ENCODE measurements at regions not wholly inside any gene's neighbourhood (a gene's known extent, or its start where the extent isn't known, plus 50 kb on each side); places are given as distances from the start of the nearest gene placed in this dataset.

- no peak overlapping the region for H4K8ac ChIP-seq (ENCODE audit: low read depth, low read length)
- no peak overlapping the region for H2AFZ ChIP-seq (ENCODE audit: insufficient read depth, low read length, poor library complexity)
- H3K9me3 ChIP-seq (ENCODE audit: insufficient read depth, low read depth, low read length), result no peaks in the 10 kb centered on the region
- H2BK5ac ChIP-seq (ENCODE audit: low read depth, low read length, poor library complexity), result no peak overlapping the region
- no peaks in the 10 kb centered on the region for H3K79me1 ChIP-seq (ENCODE audit: low read length)
- no peak overlapping the region for H2BK120ac ChIP-seq (ENCODE audit: insufficient read depth, low read length, poor library complexity)
- H3K23ac ChIP-seq (ENCODE audit: low read length), result no peak overlapping the region
- no peak overlapping the region for H3K18ac ChIP-seq (ENCODE audit: low read length)
- no peak overlapping the region for H3K14ac ChIP-seq (ENCODE audit: low read length)
- H3K4ac ChIP-seq (ENCODE audit: low read depth, low read length), result no peak overlapping the region
- WGBS (ENCODE audit: extremely low coverage, insufficient coverage, insufficient read length), result no CpG with 5 or more reads among the region's 2 CpGs
- no peak for DNase-seq
- no peak overlapping the region for H2AK5ac ChIP-seq (ENCODE audit: low read length)
- no peak overlapping the region for H2BK12ac ChIP-seq (ENCODE audit: low read length)
- H3K36me3 ChIP-seq (ENCODE audit: control insufficient read depth in 1 of 2, insufficient read depth in 2 of 2, low read length in 2 of 2), result no peaks in the 10 kb centered on the region
- no peaks in the 10 kb centered on the region for H3K79me2 ChIP-seq (ENCODE audit: control insufficient read depth, insufficient read depth, low read length, poor library complexity)
- no peak overlapping the region for H4K91ac ChIP-seq (ENCODE audit: low read depth, low read length)
- no peaks in the 10 kb centered on the region for H3K27me3 ChIP-seq (ENCODE audit: insufficient read depth, low read length)
- no peak overlapping the region for H3K4me3 ChIP-seq (ENCODE audit: low read depth, low read length)
- no peaks in the 10 kb centered on the region for H3K4me1 ChIP-seq (ENCODE audit: control insufficient read depth in 1 of 2, insufficient read depth in 2 of 2, low read length in 2 of 2)
- no peak overlapping the region for H3K27ac ChIP-seq (ENCODE audit: low read depth, low read length)
- no peak overlapping the region for H3K9ac ChIP-seq (ENCODE audit: low read length)
- H3K4me2 ChIP-seq (ENCODE audit: low read length), result no peak overlapping the region
- H4K12ac ChIP-seq (ENCODE audit: low read depth, low read length), result no peak overlapping the region
These were observed 232.1 kb downstream of the HAO1 start for GRCh38 chr20:7708112-7708511.

- Histone ChIP-seq H4K8ac (ENCODE audit: low read depth, low read length) (no peak overlapping the region), H3K9ac (ENCODE audit: low read length) (no peak overlapping the region), H3K27ac (ENCODE audit: low read depth, low read length) (no peak overlapping the region), H3K14ac (ENCODE audit: low read length) (no peak overlapping the region), H3K27me3 (ENCODE audit: insufficient read depth, low read length) (no peaks in the 10 kb centered on the region), H3K9me3 (ENCODE audit: insufficient read depth, low read depth, low read length) (no peaks in the 10 kb centered on the region), H2BK5ac (ENCODE audit: low read depth, low read length, poor library complexity) (no peak overlapping the region), H3K4me1 (ENCODE audit: control insufficient read depth in 1 of 2, insufficient read depth in 2 of 2, low read length in 2 of 2) (no peaks in the 10 kb centered on the region), H3K23ac (ENCODE audit: low read length) (no peak overlapping the region), H4K91ac (ENCODE audit: low read depth, low read length) (no peak overlapping the region), H3K36me3 (ENCODE audit: control insufficient read depth in 1 of 2, insufficient read depth in 2 of 2, low read length in 2 of 2) (no peaks in the 10 kb centered on the region), H3K4me2 (ENCODE audit: low read length) (no peak overlapping the region), H2AK5ac (ENCODE audit: low read length) (no peak overlapping the region), H4K12ac (ENCODE audit: low read depth, low read length) (no peak overlapping the region), H2AFZ (ENCODE audit: insufficient read depth, low read length, poor library complexity) (no peak overlapping the region), H3K4ac (ENCODE audit: low read depth, low read length) (no peak overlapping the region), H3K4me3 (ENCODE audit: low read depth, low read length) (no peak overlapping the region), H2BK120ac (ENCODE audit: insufficient read depth, low read length, poor library complexity) (no peak overlapping the region), H3K79me1 (ENCODE audit: low read length) (no peaks in the 10 kb centered on the region), H2BK12ac (ENCODE audit: low read length) (no peak overlapping the region), H3K79me2 (ENCODE audit: control insufficient read depth, insufficient read depth, low read length, poor library complexity) (no peaks in the 10 kb centered on the region), H3K18ac (ENCODE audit: low read length) (no peak overlapping the region)
- no CpG with 5 or more reads among the region's 2 CpGs for WGBS (ENCODE audit: extremely low coverage, insufficient coverage, insufficient read length)
- no peak for DNase-seq
These were observed 231.5 kb downstream of the HAO1 start for GRCh38 chr20:7708782-7709181.

- Histone ChIP-seq H3K18ac (ENCODE audit: low read length) (no peak overlapping the region), H2BK12ac (ENCODE audit: low read length) (no peak overlapping the region), H3K4me2 (ENCODE audit: low read length) (no peak overlapping the region), H3K4ac (ENCODE audit: low read depth, low read length) (no peak overlapping the region), H3K27ac (ENCODE audit: low read depth, low read length) (no peak overlapping the region), H3K9me3 (ENCODE audit: insufficient read depth, low read depth, low read length) (no peaks in the 10 kb centered on the region), H3K14ac (ENCODE audit: low read length) (no peak overlapping the region), H3K4me1 (ENCODE audit: control insufficient read depth in 1 of 2, insufficient read depth in 2 of 2, low read length in 2 of 2) (no peaks in the 10 kb centered on the region), H3K23ac (ENCODE audit: low read length) (no peak overlapping the region), H3K79me1 (ENCODE audit: low read length) (no peaks in the 10 kb centered on the region), H3K36me3 (ENCODE audit: control insufficient read depth in 1 of 2, insufficient read depth in 2 of 2, low read length in 2 of 2) (no peaks in the 10 kb centered on the region), H4K8ac (ENCODE audit: low read depth, low read length) (no peak overlapping the region), H2AK5ac (ENCODE audit: low read length) (no peak overlapping the region), H3K4me3 (ENCODE audit: low read depth, low read length) (no peak overlapping the region), H4K91ac (ENCODE audit: low read depth, low read length) (no peak overlapping the region), H4K12ac (ENCODE audit: low read depth, low read length) (no peak overlapping the region), H2BK120ac (ENCODE audit: insufficient read depth, low read length, poor library complexity) (no peak overlapping the region), H3K79me2 (ENCODE audit: control insufficient read depth, insufficient read depth, low read length, poor library complexity) (no peaks in the 10 kb centered on the region), H2AFZ (ENCODE audit: insufficient read depth, low read length, poor library complexity) (no peak overlapping the region), H2BK5ac (ENCODE audit: low read depth, low read length, poor library complexity) (no peak overlapping the region), H3K27me3 (ENCODE audit: insufficient read depth, low read length) (no peaks in the 10 kb centered on the region), H3K9ac (ENCODE audit: low read length) (no peak overlapping the region)
- DNase-seq, result no peak
- no CpG with 5 or more reads among the region's 8 CpGs for WGBS (ENCODE audit: extremely low coverage, insufficient coverage, insufficient read length)
These were observed 229.8 kb downstream of the HAO1 start for GRCh38 chr20:7710440-7710839.

- no peak overlapping the region for H2AFZ ChIP-seq (ENCODE audit: insufficient read depth, low read length, poor library complexity)
- H3K9me3 ChIP-seq (ENCODE audit: insufficient read depth, low read depth, low read length), result no peaks in the 10 kb centered on the region
- H4K91ac ChIP-seq (ENCODE audit: low read depth, low read length), result no peak overlapping the region
- no peak overlapping the region for H2BK12ac ChIP-seq (ENCODE audit: low read length)
- no peak overlapping the region for H4K12ac ChIP-seq (ENCODE audit: low read depth, low read length)
- no peak overlapping the region for H3K18ac ChIP-seq (ENCODE audit: low read length)
- no peak overlapping the region for H3K4me2 ChIP-seq (ENCODE audit: low read length)
- no peaks in the 10 kb centered on the region for H3K4me1 ChIP-seq (ENCODE audit: control insufficient read depth in 1 of 2, insufficient read depth in 2 of 2, low read length in 2 of 2)
- H3K4me3 ChIP-seq (ENCODE audit: low read depth, low read length), result no peak overlapping the region
- no peak overlapping the region for H2AK5ac ChIP-seq (ENCODE audit: low read length)
- no peak overlapping the region for H2BK120ac ChIP-seq (ENCODE audit: insufficient read depth, low read length, poor library complexity)
- DNase-seq, result no peak
- no peaks in the 10 kb centered on the region for H3K36me3 ChIP-seq (ENCODE audit: control insufficient read depth in 1 of 2, insufficient read depth in 2 of 2, low read length in 2 of 2)
- no peak overlapping the region for H3K9ac ChIP-seq (ENCODE audit: low read length)
- H3K23ac ChIP-seq (ENCODE audit: low read length), result no peak overlapping the region
- no peak overlapping the region for H3K14ac ChIP-seq (ENCODE audit: low read length)
- no peak overlapping the region for H3K4ac ChIP-seq (ENCODE audit: low read depth, low read length)
- no peak overlapping the region for H3K27ac ChIP-seq (ENCODE audit: low read depth, low read length)
- no peaks in the 10 kb centered on the region for H3K27me3 ChIP-seq (ENCODE audit: insufficient read depth, low read length)
- WGBS (ENCODE audit: extremely low coverage, insufficient coverage, insufficient read length), result no CpG with 5 or more reads among the region's 1 CpG
- H2BK5ac ChIP-seq (ENCODE audit: low read depth, low read length, poor library complexity), result no peak overlapping the region
- H3K79me1 ChIP-seq (ENCODE audit: low read length), result no peaks in the 10 kb centered on the region
- H3K79me2 ChIP-seq (ENCODE audit: control insufficient read depth, insufficient read depth, low read length, poor library complexity), result no peaks in the 10 kb centered on the region
- H4K8ac ChIP-seq (ENCODE audit: low read depth, low read length), result no peak overlapping the region
These were observed 227.6 kb downstream of the HAO1 start for GRCh38 chr20:7712661-7713060.

All from trophoblast cell (in vitro differentiated cells and primary cell).